Peyer's patch (tissue), 4 donors: ENCODE measurements at regions not wholly inside any gene's neighbourhood (a gene's known extent, or its start where the extent isn't known, plus 50 kb on each side); places are given as distances from the start of the nearest gene placed in this dataset.

Experiments used
- DNase-seq, 3 donors: peaks; one replicate each; pipeline ENCODE4 v3.0.0-alpha.2; 2017 to 2019
- H3K27ac ChIP-seq, 4 donors: fragments of 200-600 bp; sonication (generic); one replicate each; pipeline ENCODE4 v1.5.1; 2016 to 2019
- H3K27me3 ChIP-seq, 2 donors: fragments of 200-600 bp; sonication (generic); one replicate each; pipeline ENCODE4 v1.5.1; 2019
- H3K36me3 ChIP-seq, 3 donors: fragments of 200-600 bp; sonication (generic); one replicate each; pipeline ENCODE4 v1.5.1; 2016 to 2019
- H3K4me1 ChIP-seq, 4 donors: fragments of 200-600 bp; sonication (generic); one replicate each; pipeline ENCODE4 v1.5.1; 2016 to 2019
- H3K4me3 ChIP-seq, 4 donors: fragments of 200-600 bp; sonication (generic); 1 replicate in 3 of 4; 2 replicates in 1 of 4; pipeline ENCODE4 v1.5.1; 2016 to 2019; ENCODE audit warnings: mild to moderate bottlenecking in 1 of 4
- H3K9me3 ChIP-seq, 4 donors: fragments of 200-600 bp; sonication (generic); one replicate each; pipeline ENCODE4 v1.5.1; 2016 to 2019; ENCODE audit warnings: mild to moderate bottlenecking in 1 of 4
- POLR2A ChIP-seq, 2 donors: fragments of 450-650 bp; IDR thresholded peaks; one replicate each; pipeline ENCODE4 v1.5.1; 2017; ENCODE audit warnings: antibody characterized with exemption in 2 of 2, mild to moderate bottlenecking in 2 of 2, moderate library complexity in 2 of 2
- TF ChIP-seq, protein P1 (sequence below), 6 experiments: fragments of 450-650 bp in 4 of 6; fragments of 200-600 bp in 2 of 6; sonication (generic) in 1 of 6; IDR thresholded peaks; one replicate each; pipeline ENCODE4 v1.5.1; 2017 to 2019; ENCODE audit warnings: antibody characterized with exemption in 6 of 6, mild to moderate bottlenecking in 3 of 6, moderate library complexity in 1 of 6

DNA sequence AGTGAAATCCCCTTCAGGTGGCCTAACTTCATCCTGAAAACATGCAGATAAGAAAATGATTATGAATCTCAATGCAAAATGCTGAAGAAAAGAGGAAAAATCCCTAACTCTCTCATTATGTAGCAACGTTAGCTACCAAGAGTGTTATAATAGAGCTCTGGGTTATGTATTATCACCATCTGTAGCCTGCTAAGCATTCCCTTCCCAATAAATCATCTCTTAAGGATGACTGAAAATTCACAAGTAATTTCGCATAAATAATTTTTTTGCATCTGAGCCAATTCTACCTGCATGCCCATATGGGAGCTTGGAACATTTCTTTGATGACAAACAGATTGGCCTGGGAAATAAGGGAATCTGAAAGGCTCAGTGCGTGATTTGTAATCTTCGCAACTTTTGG lies 216.1 kb downstream of the HTR7 start:
- peak overlapping the region in 2 of 4 donors; percentile 8 to 13 for H3K27ac ChIP-seq
- H3K4me3 ChIP-seq: no peak overlapping the region
- no peaks in the 10 kb centered on the region for H3K27me3 ChIP-seq
- TF ChIP-seq, protein P1, sequence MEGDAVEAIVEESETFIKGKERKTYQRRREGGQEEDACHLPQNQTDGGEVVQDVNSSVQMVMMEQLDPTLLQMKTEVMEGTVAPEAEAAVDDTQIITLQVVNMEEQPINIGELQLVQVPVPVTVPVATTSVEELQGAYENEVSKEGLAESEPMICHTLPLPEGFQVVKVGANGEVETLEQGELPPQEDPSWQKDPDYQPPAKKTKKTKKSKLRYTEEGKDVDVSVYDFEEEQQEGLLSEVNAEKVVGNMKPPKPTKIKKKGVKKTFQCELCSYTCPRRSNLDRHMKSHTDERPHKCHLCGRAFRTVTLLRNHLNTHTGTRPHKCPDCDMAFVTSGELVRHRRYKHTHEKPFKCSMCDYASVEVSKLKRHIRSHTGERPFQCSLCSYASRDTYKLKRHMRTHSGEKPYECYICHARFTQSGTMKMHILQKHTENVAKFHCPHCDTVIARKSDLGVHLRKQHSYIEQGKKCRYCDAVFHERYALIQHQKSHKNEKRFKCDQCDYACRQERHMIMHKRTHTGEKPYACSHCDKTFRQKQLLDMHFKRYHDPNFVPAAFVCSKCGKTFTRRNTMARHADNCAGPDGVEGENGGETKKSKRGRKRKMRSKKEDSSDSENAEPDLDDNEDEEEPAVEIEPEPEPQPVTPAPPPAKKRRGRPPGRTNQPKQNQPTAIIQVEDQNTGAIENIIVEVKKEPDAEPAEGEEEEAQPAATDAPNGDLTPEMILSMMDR (IDR thresholded peaks at IDR 0.05): no peak
- H3K36me3 ChIP-seq: no peaks in the 10 kb centered on the region
- H3K9me3 ChIP-seq: no peaks in the 10 kb centered on the region
- no peaks in the 10 kb centered on the region for H3K4me1 ChIP-seq
- no peak for DNase-seq

DNA sequence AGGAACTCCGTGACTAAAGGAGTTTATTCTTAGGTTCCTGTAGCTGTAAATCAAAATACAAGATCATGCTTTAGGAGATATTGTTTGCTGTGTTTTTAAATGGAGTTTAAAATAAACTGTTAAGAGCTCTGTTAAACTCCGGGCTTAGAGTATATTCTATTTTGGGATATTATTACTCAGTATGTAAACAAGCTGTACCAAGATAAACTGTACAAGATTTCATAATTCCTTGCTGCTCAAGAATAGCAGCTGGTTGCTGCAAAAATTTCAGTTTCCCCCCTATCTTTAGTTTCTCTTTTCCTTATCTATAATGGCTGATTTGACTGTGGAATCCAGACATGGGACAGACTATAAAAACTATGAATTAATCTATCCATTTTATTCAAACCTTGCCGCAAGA lies 215.7 kb downstream of the HTR7 start:
- Histone ChIP-seq H3K4me1 (no peaks in the 10 kb centered on the region), H3K4me3 (no peak overlapping the region), H3K27ac (peak overlapping the region in 1 of 4 donors; percentile 13), H3K36me3 (no peaks in the 10 kb centered on the region), H3K9me3 (no peaks in the 10 kb centered on the region), H3K27me3 (no peaks in the 10 kb centered on the region)
- DNase-seq: no peak
- TF ChIP-seq POLR2A (IDR thresholded peaks at IDR 0.05): no peak
- TF ChIP-seq, protein P1 (IDR thresholded peaks at IDR 0.05): no peak

DNA sequence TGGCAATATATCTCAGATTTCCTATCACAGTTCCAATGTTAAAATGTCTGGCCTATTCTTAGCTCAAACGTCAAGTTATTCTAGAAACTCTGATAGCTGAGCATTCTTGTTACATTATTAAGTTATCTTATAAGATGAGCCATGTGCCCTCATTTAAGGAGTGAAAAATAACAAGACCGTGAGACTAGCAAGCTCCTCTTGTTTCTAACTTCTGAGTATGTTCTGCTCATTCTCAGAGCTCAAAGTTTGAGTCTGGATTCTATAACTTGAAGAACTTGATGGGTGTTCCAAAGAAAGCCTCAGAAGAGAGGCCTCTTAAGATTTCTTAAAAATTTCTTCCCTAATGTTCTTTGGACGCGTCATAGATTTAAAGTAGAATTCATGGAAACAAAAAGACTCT lies 215.2 kb downstream of the HTR7 start:
- H3K4me3 ChIP-seq: no peak overlapping the region
- TF ChIP-seq, protein P1 (IDR thresholded peaks at IDR 0.05): no peak
- TF ChIP-seq POLR2A (IDR thresholded peaks at IDR 0.05): no peak
- no peaks in the 10 kb centered on the region for H3K4me1 ChIP-seq
- H3K27ac ChIP-seq: peak overlapping the region in 1 of 4 donors; percentile 26
- H3K27me3 ChIP-seq: no peaks in the 10 kb centered on the region
- H3K9me3 ChIP-seq: no peaks in the 10 kb centered on the region
- no peaks in the 10 kb centered on the region for H3K36me3 ChIP-seq
- no peak for DNase-seq

DNA sequence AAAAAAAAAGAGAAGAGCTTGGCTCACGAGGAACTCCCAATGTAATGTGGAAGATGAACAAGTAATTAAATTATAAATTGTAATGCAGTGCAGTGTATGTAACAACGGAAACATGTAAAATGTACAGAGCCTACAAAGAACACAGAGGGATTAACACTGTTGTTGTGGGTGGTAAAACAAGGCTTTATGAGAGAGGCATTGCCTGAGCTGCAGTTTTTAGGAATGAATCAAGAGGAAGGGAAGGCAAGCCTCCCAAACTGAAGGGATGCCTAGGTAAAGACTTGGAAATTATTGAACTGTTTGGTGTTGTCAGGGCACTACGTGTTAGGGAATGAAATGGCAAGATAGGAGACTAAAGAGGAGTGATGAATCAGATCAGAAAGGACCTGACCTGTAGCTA lies 213.7 kb downstream of the HTR7 start:
- no peaks in the 10 kb centered on the region for H3K9me3 ChIP-seq
- TF ChIP-seq POLR2A (IDR thresholded peaks at IDR 0.05): no peak
- TF ChIP-seq, protein P1 (IDR thresholded peaks at IDR 0.05): no peak
- no peaks in the 10 kb centered on the region for H3K36me3 ChIP-seq

DNA sequence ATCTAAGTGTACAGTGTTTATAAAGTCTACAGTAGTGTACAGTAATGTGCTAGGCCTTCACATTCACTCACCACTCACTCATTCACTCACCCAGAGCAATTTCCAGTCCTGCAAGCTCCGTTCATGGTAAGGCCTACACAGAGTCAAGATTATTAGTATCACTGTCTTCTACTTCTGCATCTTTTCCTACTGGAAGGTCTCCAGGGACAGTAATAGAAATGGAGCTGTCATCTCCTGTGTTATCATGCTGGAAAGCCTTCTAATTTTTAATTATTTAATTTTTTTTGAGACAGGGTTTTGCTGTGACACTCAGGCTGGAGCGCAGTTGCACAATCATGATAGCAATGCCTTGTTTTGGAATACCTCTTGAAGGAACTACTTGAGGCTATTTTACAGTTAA lies 207.0 kb downstream of the HTR7 start:
- H3K4me3 ChIP-seq: no peak overlapping the region
- no peaks in the 10 kb centered on the region for H3K36me3 ChIP-seq
- H3K27ac ChIP-seq: no peak overlapping the region
- no peaks in the 10 kb centered on the region for H3K9me3 ChIP-seq
- TF ChIP-seq POLR2A (IDR thresholded peaks at IDR 0.05): no peak
- TF ChIP-seq, protein P1 (IDR thresholded peaks at IDR 0.05): no peak
- no peaks in the 10 kb centered on the region for H3K27me3 ChIP-seq
- H3K4me1 ChIP-seq: no peaks in the 10 kb centered on the region
- no peak for DNase-seq

More for the DNA sequence above, 213.7 kb downstream of the HTR7 start:
- Histone ChIP-seq H3K4me1 (no peaks in the 10 kb centered on the region), H3K27me3 (no peaks in the 10 kb centered on the region), H3K4me3 (no peak overlapping the region), H3K27ac (no peak overlapping the region)
- DNase-seq: no peak

DNA sequence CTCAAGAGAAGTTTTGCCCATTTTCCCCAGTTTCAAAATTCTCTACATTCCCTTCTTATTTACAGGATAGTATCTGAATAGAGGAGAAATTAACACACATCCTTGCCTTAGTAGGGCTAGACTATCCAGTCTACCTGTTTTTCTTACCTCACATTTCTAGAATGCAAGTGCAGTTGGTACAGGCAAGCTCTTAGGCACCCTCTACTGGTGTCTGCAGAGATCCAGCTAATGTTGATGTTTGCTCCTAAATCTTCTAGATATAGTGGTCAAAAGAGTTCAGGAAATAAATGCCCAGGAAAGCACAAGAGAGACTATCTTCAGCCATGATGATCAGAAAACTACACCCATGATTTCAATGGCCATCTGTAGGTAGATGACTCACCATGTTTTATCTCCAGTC lies 205.3 kb downstream of the HTR7 start:
- H3K4me3 ChIP-seq: no peak overlapping the region
- no peaks in the 10 kb centered on the region for H3K4me1 ChIP-seq
- H3K27ac ChIP-seq: no peak overlapping the region
- DNase-seq: no peak
- no peaks in the 10 kb centered on the region for H3K9me3 ChIP-seq
- H3K36me3 ChIP-seq: no peaks in the 10 kb centered on the region
- no peak for TF ChIP-seq POLR2A (IDR thresholded peaks at IDR 0.05)
- TF ChIP-seq, protein P1 (IDR thresholded peaks at IDR 0.05): no peak
- H3K27me3 ChIP-seq: no peaks in the 10 kb centered on the region
